ENCODE measurements at regions not wholly inside any gene's neighbourhood (a gene's known extent, or its start where the extent isn't known, plus 50 kb on each side); places are given as distances from the start of the nearest gene placed in this dataset.

DNA sequence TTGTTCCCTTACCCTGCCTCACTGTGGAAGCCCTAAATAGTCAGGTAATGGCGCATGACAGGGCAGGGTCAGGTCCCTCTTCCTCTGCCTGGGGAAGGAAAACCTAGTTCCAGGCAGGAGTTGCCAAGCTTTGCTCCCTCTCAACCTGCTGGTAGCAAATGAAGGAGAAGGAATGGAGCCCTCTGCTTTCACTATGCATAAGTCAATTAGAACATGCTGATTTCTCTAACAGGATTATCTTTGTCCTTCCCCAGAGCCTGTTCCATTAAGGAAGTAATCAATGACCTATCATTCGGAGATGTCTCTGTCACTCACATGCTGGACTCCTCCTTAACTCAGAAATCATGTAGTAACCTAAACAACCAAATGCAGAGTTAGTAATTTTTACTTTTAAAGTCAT lies 161.8 kb upstream of the NFIA start:
- TF ChIP-seq, protein P1, sequence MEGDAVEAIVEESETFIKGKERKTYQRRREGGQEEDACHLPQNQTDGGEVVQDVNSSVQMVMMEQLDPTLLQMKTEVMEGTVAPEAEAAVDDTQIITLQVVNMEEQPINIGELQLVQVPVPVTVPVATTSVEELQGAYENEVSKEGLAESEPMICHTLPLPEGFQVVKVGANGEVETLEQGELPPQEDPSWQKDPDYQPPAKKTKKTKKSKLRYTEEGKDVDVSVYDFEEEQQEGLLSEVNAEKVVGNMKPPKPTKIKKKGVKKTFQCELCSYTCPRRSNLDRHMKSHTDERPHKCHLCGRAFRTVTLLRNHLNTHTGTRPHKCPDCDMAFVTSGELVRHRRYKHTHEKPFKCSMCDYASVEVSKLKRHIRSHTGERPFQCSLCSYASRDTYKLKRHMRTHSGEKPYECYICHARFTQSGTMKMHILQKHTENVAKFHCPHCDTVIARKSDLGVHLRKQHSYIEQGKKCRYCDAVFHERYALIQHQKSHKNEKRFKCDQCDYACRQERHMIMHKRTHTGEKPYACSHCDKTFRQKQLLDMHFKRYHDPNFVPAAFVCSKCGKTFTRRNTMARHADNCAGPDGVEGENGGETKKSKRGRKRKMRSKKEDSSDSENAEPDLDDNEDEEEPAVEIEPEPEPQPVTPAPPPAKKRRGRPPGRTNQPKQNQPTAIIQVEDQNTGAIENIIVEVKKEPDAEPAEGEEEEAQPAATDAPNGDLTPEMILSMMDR (IDR thresholded peaks at IDR 0.05), result no peak
- no peak for TF ChIP-seq POLR2A (IDR thresholded peaks at IDR 0.05)

Measured in tibial nerve (tissue), 3 donors.